Hematopoietic multipotent progenitor cell treated with erythropoietin and hydrocortisone succinate and interleukin-3 and kit ligand, for 8 days (in vitro differentiated cells): ENCODE measurements at regions not wholly inside any gene's neighbourhood (a gene's known extent, or its start where the extent isn't known, plus 50 kb on each side); places are given as distances from the start of the nearest gene placed in this dataset.
"Not testable (repeated sequence)": the region's sequence is repeated elsewhere in the genome, so short reads cannot be mapped to it uniquely, and the experiment has no call there.

ENCODE experiments used
- DNase-seq: peaks from one replicate; pipeline ENCODE4 v3.0.0-alpha.2; 2015

DNA sequence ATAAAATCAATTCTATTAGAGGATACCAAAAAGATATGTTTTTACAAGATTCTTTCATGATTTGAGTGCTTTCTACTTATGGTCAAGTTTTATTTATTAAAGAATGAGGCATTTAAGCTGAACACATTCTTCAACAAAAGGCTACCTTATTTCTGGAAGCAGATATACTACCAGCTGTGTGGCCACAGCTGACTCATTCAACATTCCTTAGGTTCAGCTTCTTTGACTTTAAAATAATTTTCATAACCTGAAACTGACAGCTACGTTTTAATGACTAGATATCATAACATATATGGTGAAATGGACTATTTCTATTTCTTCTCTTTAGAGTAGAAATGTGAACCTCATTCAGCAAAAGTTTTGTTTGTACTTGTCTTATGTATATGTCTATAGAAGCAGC is 414.2 kb upstream of the SEMA3C start:
- no peak for DNase-seq

- DNase-seq: no peak
Measured at GRCh38 chr7:81331061-81332018, 412.5 kb upstream of the SEMA3C start.

DNA sequence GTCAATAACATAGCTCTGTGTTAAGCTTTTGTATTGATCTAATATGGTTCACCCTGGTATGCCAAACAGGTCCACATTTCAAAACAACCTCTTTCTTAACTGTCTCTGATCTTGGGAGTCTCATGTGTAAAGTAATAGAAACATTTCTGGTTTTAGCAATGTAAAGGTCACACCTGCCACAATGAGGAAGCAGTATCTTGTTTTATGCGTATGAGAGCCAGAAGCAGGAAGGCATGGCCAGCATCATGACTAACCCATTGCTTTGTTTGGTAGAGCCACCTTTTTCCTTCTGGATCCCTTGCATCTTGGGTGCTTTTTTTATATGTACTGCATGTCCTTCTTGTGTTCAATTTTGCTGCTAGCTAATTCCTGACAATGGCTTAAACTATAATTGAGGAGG is 411.3 kb upstream of the SEMA3C start:
- no peak for DNase-seq

DNA sequence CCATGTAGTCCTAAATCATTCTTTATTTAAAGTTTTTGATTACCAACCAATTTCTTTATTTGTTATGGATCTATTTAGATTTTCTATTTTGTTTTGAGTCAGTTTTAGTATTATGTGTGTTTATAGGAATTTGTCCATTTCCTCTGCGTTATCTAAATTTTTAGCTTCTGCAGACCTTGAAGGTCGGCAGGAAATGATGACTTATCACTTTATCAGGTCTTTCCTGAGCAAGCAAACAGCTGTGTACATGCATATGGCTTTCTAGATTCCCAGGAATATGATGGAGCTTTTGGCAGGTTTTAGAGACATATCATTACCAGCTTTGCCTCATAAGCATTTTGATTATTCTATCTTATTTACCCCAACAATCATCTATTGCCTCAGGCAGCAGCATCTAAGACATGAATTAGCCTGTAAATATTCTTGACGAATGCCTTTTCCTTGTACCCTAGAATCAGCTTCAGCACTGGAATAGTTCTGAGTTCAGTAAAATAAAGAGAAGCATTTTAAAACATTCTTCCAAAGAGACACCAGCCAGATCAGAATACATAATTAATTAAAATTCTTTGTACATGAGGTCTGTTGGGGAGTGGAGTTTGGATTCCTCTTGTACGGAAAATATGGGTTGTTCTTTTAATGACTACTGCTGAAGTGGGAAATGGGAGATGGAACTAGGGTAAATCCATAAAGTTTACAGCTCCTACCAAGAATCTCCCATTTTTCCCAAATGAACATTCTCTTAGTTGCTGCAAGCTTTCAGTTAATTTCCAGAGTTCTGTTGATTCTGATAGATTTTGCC is 408.8 kb upstream of the SEMA3C start:
- no peak for DNase-seq

GRCh38 chr7:81321949-81322348 is 403.1 kb upstream of the SEMA3C start:
- no peak for DNase-seq

GRCh38 chr7:81317741-81318140 is 398.9 kb upstream of the SEMA3C start:
- DNase-seq: no peak

DNA sequence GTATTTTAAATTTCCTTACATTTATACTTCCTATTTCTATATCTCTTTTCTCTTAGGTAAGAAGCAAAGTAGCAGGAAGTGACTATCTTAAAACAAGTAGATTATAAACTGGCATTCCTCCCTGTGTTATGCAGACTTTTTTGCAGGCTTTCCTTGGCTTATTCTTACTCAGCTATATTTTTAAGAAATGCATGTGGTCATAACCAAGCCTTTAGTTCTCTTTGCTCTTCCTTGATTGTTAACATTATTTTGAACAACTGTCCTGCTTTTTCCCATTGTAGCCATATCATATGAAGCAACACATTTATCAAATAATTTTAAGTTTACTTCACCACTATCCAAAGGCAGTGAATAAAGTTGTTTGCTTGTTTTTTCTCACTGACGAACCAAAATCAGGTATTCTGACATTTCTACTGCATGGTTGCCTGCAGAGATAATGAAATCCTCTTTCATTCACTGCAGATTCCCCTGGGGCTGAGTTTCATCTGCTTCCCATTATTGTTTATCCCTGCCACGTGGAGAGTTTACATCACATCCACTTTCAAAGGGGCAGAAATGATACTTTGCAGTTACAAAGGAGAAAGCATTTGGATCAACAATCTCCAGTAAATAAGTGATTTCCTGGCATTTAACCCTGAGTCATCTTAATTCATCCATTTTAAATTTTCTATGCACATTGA is 389.9 kb upstream of the SEMA3C start:
- DNase-seq: no peak

DNA sequence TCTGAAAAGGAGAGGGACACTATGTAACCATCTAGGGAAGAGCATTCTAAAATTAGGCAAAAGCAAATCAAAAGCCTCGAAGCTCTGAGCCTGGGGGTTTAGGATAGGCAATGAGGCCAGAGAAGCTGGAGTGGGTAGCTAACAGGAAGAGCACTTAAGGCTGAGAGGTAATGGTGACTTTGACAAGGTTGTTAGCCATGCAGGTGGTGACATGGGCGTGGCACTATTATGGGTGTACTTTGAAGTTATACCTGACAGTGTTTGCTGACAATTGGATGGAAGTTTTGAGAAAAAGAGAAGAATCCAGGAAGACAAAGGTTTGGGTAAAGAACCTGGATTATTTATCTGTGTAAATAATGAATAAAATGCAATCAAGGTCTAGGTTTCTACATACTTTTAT is 383.0 kb upstream of the SEMA3C start:
- DNase-seq: no peak

- DNase-seq: no peak
Measured at GRCh38 chr7:81300753-81301152, 381.9 kb upstream of the SEMA3C start.

DNA sequence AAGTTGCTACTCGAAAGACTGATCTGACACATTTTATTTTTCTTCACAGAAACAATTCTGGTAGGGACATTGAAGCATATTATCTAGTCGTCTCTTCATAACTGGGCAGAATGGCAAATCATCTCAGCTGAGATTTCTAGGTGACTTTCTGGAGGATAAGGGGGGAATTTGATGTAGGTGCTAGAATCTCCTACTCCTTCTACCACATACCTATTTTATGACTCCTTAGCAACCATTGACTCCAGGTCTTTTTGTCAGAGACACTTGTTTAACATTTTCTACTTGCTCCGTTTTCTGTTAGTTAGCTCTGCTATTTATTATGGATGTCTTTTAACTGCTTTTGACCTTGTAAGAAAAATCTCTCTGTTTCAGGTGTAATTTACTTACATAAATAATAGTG is 380.9 kb upstream of the SEMA3C start:
- no peak for DNase-seq

- no peak for DNase-seq
Measured at GRCh38 chr7:81298951-81299666, 380.3 kb upstream of the SEMA3C start.

- no peak for DNase-seq
Measured at GRCh38 chr7:81297317-81297716, 378.5 kb upstream of the SEMA3C start.

GRCh38 chr7:81296726-81297125 is 377.9 kb upstream of the SEMA3C start:
- DNase-seq: no peak

GRCh38 chr7:81294897-81295515 is 376.2 kb upstream of the SEMA3C start:
- DNase-seq: no peak

GRCh38 chr7:81293806-81294205 is 375.0 kb upstream of the SEMA3C start:
- DNase-seq: no peak

DNA sequence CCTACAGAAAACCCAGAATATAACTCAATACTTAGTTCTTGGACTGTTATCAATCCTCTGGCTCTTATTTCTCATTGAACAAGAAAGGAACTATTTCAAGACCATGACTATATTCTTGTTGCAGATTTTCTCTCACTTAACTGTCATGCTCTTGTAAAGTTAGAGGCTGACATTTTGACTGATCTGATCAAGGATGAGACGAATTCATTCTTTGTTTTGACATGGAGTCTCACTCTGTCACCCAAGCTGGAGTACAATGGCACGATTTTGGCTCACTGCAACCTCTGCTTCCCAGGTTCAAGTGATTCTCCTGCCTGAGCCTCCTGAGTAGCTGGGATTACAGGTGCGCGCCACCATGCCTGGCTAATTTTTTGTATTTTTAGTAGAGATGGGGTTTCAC is 367.9 kb upstream of the SEMA3C start:
- DNase-seq: not testable (repeated sequence)

DNA sequence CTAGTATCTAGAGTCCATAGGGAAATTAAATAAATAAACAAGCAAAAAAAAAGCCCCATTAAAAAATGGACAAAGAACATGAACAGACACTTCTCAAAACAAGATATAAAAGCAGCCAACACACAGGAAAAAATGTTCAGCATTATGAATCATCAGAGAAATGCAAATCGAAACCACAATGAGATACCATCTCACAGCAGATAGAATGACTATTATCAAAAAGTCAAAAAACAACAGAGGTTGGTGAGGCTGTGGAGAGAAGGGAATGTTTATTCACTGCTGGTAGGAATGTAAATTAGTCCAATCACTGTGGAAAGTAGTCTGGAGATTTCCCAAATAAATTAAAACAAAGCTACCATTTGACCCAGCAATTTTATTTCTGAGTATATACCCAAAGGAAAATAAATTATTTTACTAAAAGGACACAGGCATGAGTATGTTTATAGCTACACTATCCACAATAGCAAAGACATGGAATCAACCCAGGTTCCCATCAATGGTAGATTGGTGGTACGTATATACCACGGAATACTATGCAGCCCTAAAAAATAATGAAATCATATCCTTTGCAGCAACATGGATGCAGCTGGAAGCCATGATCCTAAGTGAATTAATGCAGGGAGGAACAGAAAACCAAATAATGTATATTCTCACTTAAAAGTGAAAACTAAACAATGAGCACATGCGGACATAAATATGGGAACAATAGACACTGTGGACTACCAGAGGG is 366.5 kb upstream of the SEMA3C start:
- no peak for DNase-seq

DNA sequence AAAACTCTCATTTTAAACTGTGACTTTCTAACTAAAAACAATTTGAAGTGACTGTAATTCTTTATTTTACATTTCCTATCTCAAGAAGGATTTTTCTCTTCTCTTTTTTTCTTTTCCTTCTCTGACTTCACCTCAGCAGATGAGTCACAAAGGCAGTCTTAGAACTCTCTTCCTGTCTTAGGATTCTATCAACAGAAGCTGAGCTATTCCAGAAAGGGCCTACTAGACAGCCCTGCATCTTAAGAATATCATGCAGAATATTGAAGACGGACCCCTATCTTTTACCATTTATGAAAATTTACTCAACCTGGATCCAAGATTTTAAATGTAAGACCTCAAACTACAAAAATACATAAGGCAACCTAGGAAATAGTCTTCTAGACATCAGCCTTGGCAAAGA is 365.7 kb upstream of the SEMA3C start:
- no peak for DNase-seq

- no peak for DNase-seq
Measured at GRCh38 chr7:81280531-81280930, 361.7 kb upstream of the SEMA3C start.

DNA sequence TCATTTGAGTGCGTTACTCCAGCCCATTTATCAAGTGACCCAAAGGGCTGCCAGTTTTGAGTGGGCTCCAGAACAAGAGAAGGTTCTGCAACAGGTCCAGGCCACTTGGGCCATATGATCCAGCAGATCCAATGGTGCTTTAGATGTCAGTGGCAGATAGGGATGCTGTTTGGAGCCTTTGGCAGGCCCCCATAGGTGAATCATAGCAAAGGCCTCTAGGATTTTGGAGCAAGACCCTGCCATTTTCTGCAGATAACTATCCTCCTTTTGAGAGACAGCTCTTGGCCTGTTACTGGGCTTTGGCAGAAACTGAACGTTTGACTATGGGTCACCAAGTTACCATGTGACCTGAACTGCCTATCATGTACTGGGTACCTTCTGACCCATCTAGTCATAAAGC is 358.8 kb upstream of the SEMA3C start:
- no peak for DNase-seq

DNA sequence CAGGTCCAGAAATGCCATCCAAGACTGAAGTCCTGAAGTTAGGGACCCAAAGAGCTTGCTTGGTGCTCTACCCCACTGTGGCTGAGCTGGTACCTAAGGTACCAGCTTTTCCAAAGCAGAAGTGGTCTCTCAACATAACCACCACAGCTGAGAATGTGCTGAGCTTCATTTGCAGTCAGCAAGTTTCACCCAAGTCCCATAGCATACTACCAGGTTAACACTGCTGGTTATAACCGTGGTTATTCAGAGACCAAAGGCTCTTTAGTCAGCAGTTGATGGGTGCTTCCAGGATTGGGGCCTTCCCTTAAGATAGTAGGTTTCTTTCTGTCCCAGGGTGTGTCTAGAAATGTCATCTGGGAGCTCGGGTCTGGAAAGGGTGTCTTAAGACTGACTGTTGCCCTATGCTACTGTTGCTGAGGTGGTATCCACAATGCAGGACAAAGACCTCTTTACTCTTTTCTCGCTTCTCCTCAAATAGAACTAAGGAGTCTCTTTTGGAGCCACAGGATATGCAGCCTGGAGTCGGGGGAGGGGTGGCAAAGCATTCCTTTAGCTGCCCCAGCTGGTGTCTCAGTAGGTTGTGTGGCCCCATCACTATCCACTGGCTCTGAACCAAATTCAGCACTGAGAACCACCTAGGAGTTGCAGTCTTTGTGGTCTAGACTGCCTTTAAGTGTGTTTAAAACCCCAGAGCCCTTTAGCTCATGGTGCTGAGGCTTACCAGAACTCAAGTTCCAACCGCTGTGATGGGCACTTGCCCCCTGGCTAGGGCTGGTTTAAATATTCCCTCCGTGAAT is 354.9 kb upstream of the SEMA3C start:
- DNase-seq: no peak
